ENCODE measurements at regions not wholly inside any gene's neighbourhood (a gene's known extent, or its start where the extent isn't known, plus 50 kb on each side); places are given as distances from the start of the nearest gene placed in this dataset.

DNA sequence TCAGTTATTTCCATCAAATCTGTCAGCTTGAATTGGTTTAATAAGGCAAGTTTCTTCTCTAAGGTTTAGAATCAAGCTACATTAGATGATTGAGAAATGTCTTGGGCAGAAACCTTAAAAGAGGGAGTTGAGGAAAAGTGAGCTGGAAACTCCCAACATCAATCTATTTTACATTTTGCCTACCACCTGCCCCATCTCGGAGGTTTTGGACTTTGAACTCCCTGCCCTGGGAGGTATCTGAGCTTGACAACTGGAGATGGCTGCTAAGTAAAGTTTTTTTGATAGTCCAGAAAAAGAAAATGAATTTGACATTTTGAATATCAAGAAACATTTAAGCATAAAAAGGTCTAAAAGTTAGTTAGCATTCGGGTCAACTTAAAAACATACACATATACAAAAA lies 234.2 kb downstream of the NFKBIZ start:
- no peak for DNase-seq (ENCODE audit: low read depth in 2 of 2)

DNA sequence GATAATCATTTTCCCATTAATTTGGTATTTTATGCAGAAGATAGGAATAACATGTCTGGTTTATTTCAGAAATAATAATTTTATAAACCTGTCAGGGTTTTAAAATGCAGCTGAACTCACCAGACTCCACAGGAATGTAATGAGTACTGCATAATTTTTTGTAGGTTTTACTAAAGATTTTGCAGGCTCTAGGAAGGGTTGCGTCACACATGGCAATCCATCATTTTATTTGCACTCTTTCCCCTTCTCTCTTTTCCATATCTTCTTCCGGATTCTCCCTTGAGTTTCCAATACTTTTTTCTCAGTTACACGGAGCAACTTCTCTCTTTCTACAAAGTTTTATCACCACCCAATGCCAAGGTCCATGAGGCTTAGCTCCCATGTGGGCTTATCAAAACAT lies 234.7 kb downstream of the NFKBIZ start:
- DNase-seq (ENCODE audit: low read depth in 2 of 2), result no peak

DNA sequence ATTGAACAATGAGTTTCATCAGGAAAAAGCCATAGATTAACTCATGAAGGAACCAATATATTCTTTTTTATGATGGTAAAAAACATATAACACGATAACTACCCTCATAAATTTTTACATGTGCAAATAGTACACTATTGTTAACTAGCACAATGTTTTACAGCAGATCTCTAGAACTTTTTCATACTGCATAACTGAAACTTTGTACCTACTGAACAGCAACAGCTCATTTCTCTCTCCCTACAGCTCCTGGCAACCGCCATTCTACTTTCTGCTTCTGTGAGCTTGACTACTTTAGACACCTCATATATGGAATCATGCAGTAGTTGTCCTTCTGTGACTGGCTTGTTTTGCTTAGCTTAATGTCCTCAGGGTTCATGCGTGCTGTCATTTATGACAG lies 235.4 kb downstream of the NFKBIZ start:
- no peak for DNase-seq (ENCODE audit: low read depth in 2 of 2)

DNA sequence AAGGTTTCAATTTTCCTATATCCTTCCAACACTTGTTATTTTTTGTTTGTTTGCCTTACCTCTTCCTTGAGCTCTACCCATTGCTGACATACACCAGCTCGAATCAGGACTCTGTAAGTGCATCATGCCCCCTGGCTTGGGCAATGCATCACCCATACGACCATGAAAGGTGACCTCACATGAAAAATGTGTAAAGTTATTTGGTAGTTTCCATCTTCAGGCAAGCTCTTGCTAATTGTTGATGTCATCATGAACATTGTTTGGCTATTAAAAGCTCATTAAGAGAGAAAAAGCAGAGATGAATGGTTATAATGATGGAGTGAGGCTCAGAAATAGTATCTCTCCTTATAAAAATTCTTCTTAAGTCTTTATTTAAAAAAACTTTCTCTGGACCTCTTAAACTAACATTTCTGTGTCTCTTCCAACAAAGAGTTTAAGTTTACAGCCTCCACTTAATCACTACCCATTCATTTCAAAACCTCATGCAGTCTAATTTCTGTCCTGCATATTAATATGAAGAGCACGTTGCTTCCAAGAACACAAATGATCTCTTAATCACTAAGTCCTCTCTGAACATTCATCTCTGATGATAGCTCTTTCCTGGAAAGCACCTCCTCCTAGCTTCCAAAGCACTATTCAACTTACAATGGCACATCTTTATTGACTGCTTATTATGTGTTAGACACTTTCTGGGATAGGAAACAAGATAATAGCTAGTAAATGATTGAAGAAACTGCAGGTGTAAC lies 236.3 kb downstream of the NFKBIZ start:
- DNase-seq (ENCODE audit: low read depth in 2 of 2), result no peak

DNA sequence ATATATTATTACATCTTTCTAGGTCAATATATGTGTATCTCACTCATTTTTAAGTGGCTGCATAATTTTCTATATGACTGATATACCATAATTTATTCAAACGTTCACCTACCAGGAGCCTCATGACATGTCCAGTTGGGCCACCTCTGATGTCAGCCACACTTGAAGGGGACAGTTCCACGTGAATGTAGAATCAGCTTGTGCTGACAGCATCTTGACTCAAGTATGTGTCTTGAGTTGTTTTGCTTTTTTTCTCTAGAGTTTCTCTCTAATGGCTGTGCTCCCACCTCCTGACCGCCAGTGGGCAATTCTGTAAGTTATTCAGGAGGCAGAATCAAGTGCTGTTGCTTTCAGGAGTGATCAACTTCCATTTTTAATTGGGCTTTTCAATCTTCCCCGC lies 237.9 kb downstream of the NFKBIZ start:
- no peak for DNase-seq (ENCODE audit: low read depth in 2 of 2)

DNA sequence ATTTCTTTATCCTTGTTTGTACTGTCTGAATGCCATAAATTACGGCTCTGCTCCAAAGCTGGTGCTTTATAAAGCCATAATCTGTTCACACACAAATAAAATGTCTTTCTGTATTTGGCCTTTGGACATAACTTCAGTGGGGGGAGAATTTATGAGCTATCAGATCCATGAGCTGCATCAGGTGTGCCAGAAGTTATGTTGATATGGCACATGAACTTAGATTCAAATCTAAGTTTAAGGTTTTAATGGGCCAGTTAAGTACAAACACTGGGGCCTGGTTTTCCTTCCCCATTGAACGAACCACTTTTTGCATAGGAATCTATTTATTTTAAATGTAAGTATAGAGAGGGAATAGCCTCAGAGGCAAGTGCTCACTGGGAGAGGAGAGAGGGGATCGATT lies 239.9 kb downstream of the NFKBIZ start:
- no peak for DNase-seq (ENCODE audit: low read depth in 2 of 2)

DNA sequence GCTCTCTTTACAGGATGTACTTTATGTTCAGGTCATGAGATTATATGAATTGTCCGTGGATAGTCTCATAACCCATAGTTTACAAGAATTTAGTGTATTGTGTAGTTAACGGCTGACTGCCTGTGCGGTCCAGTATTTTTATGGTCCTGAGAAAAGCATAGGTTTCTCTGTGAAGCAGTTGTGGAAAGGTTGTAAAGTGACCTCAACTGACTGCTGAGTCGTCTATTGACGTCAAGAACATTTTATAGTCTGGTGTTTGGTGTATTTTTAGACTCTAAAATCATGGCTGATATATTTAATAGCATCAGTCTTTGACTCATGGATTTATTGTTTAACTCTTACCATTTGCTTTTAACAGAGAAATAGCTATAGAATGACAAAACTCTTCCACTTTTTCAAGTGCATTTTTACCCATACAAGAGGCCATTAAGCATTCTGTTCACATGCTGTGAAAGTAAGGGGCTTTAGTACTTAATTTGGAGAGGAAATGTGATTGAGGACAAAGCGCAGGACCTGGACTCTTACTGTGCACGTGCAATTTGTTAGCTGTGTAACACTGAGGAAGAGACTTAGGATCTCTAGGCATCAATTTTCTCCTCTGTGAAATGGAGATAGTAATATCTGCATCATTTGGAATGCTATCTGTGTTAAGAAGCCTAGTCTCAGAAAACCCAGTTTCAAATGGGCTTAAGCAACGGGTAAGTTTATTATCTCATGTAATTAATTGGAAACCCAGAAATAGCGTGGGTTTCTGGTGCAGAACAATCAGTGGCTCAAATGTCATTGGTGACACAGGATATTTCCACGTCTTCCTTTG lies 240.8 kb downstream of the NFKBIZ start:
- DNase-seq (ENCODE audit: low read depth in 2 of 2), result no peak

DNA sequence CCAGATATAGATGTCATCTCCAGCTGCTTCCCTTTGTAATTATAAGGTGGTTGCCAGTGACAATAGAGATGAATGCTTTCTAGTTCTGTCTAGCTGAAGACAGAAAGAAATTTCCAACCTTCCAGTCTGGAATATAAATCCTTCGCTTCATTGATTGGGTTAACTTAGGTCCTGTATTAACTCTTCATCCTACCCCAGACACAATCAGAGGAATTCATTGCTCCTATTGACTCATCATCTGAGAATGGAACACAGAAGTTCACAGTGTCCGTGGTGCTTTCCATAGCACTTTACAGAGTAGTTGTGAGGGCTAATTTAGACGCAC lies 241.4 kb downstream of the NFKBIZ start:
- no peak for DNase-seq (ENCODE audit: low read depth in 2 of 2)

DNA sequence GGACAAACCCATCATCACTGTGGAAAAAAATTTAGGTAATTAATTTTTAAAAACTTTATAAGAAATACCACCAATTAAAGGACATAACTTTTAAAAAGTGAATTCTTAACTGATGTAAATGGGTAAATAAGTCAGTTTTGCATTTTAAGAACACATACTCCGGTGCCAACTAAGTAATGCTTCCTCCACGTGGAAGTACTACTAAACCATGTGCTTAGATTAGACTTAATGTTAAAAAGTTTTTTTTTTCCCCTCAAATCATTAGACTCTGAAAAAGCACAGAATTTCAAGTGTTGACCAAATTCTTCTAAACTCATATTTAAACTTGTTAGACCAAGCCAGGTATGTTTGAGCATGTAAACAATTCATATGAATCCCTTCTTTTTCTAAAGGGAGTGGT lies 242.0 kb downstream of the NFKBIZ start:
- DNase-seq (ENCODE audit: low read depth in 2 of 2), result no peak

DNA sequence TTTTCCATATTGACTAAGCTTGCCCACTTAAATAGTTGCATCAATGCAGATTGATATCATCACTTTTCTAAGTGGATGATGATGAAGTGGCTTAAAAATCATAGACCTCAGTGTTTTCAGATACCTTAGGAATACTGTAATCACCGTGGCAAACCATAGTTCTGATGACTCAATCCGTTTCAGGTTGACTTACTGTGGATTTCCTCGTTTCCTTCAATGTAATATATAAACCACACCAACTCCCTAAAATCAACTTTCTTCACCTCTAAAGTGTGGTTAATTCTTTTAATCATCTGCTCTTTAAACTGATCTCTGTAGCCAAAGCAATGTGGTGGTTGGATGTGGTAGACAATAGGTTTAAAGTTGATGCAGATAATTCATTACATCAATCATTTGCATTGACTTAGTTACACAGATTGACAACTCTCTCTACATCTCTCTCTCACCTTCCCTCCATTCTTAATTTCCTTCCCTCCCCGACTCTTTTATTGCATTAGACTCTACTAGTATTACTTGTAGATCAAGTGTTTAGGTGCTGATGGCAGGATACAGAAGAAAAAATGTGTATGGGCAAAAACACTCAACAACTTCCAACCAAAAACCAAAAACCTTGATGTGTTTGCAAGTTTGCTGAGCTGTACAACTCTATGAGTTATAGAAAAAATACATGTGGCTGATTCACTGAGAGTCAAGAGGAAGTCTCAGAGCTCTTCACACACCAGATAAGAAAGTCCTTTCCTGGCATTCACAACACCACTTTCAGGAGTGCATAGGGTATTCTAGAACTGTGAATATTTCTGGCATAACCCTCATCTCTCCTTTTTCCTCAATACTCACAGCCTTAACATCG lies 243.5 kb downstream of the NFKBIZ start:
- no peak for DNase-seq (ENCODE audit: low read depth in 2 of 2)

DNA sequence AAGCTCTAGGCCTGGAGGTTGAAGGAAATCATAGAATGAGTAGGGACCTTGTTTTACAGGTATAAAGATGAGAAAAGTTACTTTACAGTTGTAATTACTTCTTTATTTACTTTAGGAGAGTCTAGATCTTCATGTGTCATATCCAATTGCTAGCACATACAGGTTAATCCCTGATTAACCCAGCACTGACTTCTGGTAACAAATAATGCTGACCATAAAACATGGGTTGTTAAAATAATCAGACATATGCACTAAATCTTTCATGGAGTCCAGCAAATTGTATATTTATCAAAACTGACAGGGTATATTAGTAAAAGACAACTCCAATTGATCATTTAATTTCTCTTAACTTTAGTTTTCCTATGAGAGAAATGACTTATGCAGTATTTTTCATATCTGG lies 245.2 kb downstream of the NFKBIZ start:
- no peak for DNase-seq (ENCODE audit: low read depth in 2 of 2)

DNA sequence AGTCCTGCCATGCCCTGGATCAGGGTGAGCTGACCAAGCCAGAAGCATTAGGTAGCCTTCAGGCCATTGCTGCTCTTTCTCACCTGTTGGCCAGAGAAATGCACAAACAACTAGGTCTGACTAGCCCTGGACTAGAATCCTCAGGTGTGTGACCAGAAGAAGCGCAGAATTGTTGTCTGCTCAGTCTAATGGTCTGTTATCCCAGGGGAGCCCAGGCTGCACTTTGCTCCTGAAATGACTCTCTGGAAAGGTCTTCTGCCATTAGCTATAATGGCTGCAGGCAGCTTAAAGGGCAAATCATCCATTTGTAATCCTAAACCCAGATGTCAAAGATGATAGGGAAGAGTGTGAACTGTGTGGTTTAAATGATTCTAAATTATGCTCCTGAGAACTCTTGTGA lies 246.1 kb downstream of the NFKBIZ start:
- DNase-seq (ENCODE audit: low read depth in 2 of 2), result no peak

DNA sequence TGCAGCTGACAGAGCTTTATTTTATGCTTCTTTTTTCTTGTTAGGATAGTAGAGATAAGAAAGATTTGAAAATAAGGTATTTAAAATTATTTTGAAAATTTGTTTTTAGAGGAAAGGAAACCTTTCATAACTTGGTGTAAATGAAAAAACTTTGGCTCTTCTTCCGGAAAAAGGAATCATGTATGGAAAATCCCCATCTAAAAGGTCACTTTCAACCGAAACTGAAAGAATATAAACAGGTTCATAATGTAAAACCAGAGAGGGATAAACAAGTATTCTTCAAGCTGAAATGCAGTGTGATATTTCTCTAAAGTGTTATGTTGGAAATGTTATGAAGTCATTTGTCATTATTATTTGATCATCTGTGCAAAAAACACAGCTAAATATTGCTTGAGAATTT lies 246.8 kb downstream of the NFKBIZ start:
- no peak for DNase-seq (ENCODE audit: low read depth in 2 of 2)

DNA sequence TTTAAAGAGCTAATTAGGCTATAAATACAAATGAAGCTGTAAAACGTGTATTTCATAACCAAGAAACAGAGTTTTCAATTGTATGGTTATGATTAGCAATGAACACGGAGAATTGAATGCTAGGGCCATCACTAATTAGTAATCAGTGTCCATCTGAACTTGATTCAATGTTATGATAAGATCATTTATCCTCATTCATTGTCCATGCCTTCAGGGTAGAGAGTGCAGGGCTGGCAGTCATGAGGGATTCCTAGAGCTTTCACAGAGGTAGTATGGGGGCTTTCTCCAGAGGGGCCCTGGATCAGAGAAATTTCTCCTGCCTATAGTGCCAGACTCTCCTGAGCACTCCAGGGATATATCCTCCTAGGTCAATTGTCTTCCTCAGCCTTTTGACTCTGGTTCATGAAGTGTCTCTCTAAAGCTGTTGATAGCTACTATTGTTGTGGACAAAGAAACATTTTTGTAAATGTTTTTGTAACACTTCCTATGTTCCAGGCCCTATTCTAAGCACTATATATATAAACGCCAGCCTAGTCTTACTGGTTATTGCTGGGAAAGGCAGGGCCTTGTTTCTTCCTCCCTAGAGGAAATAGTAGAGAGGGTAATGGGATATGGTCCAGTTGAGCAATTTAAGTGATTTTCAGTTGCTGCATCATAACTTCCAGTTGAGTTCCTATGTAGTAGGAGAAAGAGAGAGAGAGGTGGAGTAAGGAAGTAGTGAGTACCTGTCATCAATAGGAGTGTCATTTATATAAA lies 249.0 kb downstream of the NFKBIZ start:
- DNase-seq (ENCODE audit: low read depth in 2 of 2), result no peak

DNA sequence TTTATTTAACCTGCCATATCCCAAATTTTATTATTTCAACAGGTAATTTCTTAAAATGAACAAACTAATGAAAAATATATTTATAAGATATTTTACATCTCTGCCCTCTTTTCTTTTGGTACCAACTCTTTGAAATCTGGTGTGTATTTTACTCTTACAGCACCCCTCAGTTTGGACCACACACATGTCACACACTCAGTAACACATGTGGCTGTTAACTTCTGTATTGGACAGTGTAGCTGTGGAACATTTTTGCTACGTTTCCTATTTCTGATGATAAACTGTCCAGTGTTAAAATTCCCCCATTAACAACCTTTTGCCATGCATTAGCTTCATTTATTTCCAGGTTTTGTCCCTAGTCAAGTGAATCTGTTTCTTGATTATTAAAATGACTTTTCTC lies 250.6 kb downstream of the NFKBIZ start:
- DNase-seq (ENCODE audit: low read depth in 2 of 2), result no peak

DNA sequence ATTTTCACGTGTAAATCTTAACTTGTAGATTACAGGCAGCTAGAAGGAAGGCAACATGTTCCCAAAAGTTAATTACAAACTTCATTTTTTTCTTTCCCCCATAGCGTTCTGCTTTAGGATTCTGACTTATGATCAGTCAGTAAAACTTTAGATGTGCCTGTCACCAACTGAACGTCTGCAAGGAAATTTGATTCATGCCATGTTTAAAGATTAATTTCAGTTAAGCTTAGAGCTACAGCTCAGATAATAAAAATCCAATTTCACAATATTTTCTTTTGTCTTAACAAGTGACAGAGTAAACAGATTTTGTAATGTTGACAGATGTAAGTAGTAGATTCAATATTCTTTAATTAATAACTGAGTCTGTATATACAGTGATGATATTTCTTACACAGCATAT lies 253.1 kb downstream of the NFKBIZ start:
- no peak for DNase-seq (ENCODE audit: low read depth in 2 of 2)

DNA sequence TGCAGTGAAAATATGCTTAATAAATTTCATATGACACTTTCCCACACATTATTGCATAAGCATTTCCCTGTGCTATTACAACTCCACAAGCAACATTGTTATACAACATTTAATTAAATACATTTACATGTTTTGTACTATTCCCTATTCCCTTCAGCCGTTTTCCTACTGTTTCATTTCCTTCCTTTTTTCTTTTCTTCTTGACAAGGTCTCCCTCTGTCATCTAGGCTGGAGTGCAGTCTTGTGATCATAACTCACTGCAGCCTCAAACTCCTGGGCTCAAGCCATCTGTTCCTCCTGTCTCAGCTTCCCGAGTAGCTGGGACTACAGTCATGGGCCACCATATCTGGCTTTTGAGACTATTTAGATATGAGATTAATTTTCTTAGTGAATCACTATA lies 254.7 kb downstream of the NFKBIZ start:
- DNase-seq (ENCODE audit: low read depth in 2 of 2), result no peak

DNA sequence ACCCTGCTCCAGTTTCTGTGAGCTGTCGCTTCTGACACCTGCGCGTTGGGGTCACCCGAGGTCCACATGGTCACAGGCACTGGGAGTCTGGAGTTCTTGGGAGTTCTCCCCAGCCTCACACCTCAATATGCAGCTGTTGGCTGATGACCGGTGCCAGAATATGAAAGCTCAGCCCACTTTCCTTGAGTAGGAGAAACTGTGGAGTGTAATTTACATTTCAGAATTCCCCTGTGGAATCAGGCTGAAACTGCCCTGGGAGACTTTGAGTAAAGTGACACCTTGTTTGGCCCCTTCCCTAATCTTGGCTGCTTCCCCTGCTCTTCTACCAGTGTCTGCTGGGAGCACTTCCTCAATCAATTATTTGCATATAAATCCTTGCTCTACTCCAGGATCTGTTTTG lies 255.9 kb downstream of the NFKBIZ start:
- no peak for DNase-seq (ENCODE audit: low read depth in 2 of 2)

DNA sequence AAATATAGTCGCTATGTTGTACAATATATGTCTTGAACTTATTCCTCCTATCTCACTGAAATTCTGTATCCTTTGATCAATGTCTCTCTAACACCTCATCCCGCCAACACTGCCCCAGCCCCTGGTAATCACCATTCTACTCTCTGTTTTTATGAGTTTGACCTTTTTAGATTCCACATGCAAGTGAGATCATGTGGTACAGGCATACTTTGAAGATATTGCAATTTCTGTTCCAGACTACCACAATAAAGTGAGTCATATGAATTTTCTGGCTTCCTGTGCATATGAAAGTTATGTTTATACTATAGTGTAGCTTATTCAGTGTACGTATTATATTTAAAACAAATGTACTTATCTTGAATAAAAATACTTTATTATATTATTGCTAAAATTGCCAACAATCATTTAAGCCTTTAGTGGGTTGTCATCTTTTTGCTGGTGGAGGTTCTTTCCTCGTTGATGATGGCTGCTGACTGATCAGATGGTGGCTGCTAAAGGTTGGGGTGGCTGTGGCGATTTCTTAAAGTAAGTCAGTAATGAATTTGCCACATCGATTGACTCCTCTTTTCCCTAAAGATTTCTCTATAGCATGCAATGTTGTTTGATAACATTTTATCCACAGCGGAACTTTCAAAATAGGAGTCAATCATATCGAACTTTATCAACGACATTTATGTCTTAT lies 257.2 kb downstream of the NFKBIZ start:
- DNase-seq (ENCODE audit: low read depth in 2 of 2), result no peak

DNA sequence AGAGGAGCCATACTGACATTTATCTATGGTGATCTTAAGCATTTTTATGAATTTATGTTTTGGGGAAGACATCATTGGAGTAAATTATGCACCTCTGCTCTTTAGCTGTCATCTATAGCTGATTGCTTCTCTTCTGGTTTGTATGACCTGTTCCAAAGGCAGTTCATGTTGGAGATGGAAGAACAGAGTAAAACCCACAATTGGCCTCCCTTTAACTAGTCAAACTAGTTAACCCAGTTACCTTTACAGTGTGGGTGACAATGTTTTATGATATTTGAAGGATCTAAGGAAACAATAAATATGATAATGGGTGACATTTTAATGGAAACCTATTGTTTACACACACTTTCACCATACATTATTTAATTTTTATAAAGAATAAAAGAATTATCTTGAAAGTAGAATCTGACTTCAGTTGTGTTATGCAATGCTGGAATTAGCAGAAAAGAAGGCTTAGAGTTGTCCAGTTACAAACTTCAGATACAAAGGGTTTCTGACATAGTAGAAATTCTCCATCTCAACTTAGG lies 263.5 kb downstream of the NFKBIZ start:
- DNase-seq (ENCODE audit: low read depth in 2 of 2), result no peak

DNA sequence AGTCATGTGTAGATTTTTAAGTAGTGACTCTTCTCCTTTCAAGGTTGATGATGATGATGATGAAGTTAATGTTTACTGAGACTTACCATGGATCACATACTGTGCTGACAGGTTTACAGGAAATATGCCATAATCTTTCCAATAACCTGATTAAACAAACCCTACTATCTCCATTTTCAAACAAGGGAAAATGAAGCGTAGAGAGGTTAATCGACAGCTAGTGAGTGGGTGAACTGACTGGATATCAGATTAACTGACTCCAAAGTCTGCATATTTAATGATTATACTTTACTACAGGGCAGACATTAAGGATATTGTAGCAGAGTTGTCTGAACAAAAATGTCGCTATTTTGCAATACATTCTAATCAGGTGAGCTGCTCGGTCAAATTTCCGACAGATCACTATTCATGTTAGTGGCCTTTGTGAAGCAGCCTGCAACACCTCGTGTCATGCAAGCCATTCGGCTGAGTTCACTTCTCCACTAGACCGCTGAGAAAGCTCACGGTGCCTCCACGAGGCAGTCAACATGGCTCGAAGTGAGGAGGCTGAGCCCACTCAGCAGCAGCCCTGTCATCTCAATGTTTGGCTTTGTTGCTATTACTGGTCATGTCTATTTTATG lies 264.2 kb downstream of the NFKBIZ start:
- DNase-seq (ENCODE audit: low read depth in 2 of 2), result no peak

All from stimulated activated CD4-positive, alpha-beta T cell treated with anti-CD3 and anti-CD28 coated beads, Interleukin-4, amount 100 ng/mL, for 48 hours (primary cell).